ENCODE measurements at regions not wholly inside any gene's neighbourhood (a gene's known extent, or its start where the extent isn't known, plus 50 kb on each side); places are given as distances from the start of the nearest gene placed in this dataset.

- Histone ChIP-seq H2AFZ (no peak overlapping the region), H4K20me1 (ENCODE audit: insufficient read depth) (no peaks in the 10 kb centered on the region), H3K27me3 (ENCODE audit: insufficient read depth, low read depth) (no peaks in the 10 kb centered on the region), H3K27ac (no peak overlapping the region), H3K4me3 (no peak overlapping the region), H3K4me1 (replicated peaks; ENCODE audit: insufficient read depth) (peaks cover 18% of the 10 kb centered on the region), H3K36me3 (ENCODE audit: low read depth) (no peaks in the 10 kb centered on the region), H3K79me2 (ENCODE audit: low read depth) (no peaks in the 10 kb centered on the region), H3F3A (ENCODE audit: insufficient read depth, low read depth) (no peaks in the 10 kb centered on the region), H3K9me2 (ENCODE audit: insufficient read depth) (no peaks in the 10 kb centered on the region), H3K4me2 (no peak overlapping the region), H3K9me3 (ENCODE audit: insufficient read depth, low read depth) (no peaks in the 10 kb centered on the region)
- ChIA-PET CTCF (no interaction called here), POLR2A (ENCODE audit: unreplicated experiment) (no interaction called here)
- no TSS peak for BruUV-seq (replicated peaks)
- intact Hi-C loops (cut with micrococcal nuclease; ENCODE audit: unreplicated experiment), result no loop called here
- DNase-seq, result no peak
- no peak for TF ChIP-seq EZH2 (IDR thresholded peaks at IDR 0.05; ENCODE audit: low read depth)
- no peak for TF ChIP-seq CTCF (conservative IDR thresholded peaks at IDR 0.05)
These were observed 61.3 kb upstream of the ELL2 start for GRCh38 chr5:96022971-96023370.

DNA sequence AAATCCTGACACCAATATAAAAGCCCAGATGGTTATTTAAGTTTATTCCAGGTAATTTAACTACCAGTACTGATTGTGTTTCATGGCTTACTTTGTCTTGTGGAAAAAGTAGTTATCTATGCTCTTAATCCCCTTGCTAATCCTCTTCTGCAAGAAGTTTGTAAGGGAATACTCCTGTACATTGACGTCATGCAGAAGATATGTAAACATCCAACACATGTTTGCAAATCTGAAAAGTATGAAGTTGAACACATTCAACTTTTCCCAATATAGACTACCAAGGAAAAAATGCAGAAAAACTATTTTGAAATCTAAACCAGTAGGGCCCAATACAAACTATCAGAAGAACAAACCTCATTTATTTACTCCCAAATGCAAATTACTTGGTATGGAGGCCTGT is 56.3 kb upstream of the ELL2 start:
- no peak for DNase-seq
- Histone ChIP-seq H3K36me3 (ENCODE audit: low read depth) (no peaks in the 10 kb centered on the region), H3F3A (ENCODE audit: insufficient read depth, low read depth) (no peaks in the 10 kb centered on the region), H3K9me3 (ENCODE audit: insufficient read depth, low read depth) (no peaks in the 10 kb centered on the region), H2AFZ (no peak overlapping the region), H3K9me2 (ENCODE audit: insufficient read depth) (no peaks in the 10 kb centered on the region), H3K4me1 (replicated peaks; ENCODE audit: insufficient read depth) (no peaks in the 10 kb centered on the region), H4K20me1 (ENCODE audit: insufficient read depth) (no peaks in the 10 kb centered on the region), H3K4me2 (no peak overlapping the region), H3K79me2 (ENCODE audit: low read depth) (no peaks in the 10 kb centered on the region), H3K27ac (no peak overlapping the region), H3K27me3 (ENCODE audit: insufficient read depth, low read depth) (no peaks in the 10 kb centered on the region), H3K4me3 (no peak overlapping the region)
- ChIA-PET POLR2A (ENCODE audit: unreplicated experiment) (no interaction called here), CTCF (no interaction called here)
- no TSS peak for BruUV-seq (replicated peaks)
- intact Hi-C loops (cut with micrococcal nuclease; ENCODE audit: unreplicated experiment), result no loop called here
- no peak for TF ChIP-seq EZH2 (IDR thresholded peaks at IDR 0.05; ENCODE audit: low read depth)
- TF ChIP-seq CTCF (conservative IDR thresholded peaks at IDR 0.05), result no peak

DNA sequence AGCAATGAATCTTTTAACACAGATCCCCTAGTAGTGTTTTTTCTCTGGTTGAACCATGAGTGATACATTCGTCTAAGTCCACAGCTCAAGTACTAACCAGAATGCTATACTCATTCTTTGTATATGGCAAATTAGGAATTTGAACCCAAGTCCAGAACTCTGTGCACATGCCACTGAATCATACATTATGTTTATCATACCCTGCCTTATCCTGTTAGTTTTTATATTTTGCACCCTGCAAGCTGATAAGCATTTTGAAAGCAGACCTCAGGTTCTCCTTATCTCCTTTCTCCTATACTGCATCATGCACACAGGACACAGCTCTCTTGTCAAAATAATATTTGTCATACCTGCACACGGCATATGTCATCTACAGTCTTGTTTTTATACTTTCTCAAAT is 54.6 kb upstream of the ELL2 start:
- Histone ChIP-seq H2AFZ (no peak overlapping the region), H3K27ac (no peak overlapping the region), H3F3A (ENCODE audit: insufficient read depth, low read depth) (no peaks in the 10 kb centered on the region), H3K4me1 (replicated peaks; ENCODE audit: insufficient read depth) (no peaks in the 10 kb centered on the region), H3K36me3 (ENCODE audit: low read depth) (no peaks in the 10 kb centered on the region), H3K9me2 (ENCODE audit: insufficient read depth) (no peaks in the 10 kb centered on the region), H3K4me2 (no peak overlapping the region), H3K9me3 (ENCODE audit: insufficient read depth, low read depth) (no peaks in the 10 kb centered on the region; the same call in 1 of the 2 replicates), H3K4me3 (no peak overlapping the region), H4K20me1 (ENCODE audit: insufficient read depth) (no peaks in the 10 kb centered on the region), H3K79me2 (ENCODE audit: low read depth) (no peaks in the 10 kb centered on the region), H3K27me3 (ENCODE audit: insufficient read depth, low read depth) (no peaks in the 10 kb centered on the region)
- no TSS peak for BruUV-seq (replicated peaks)
- intact Hi-C loops (cut with micrococcal nuclease; ENCODE audit: unreplicated experiment), result no loop called here
- TF ChIP-seq CTCF (conservative IDR thresholded peaks at IDR 0.05), result no peak
- TF ChIP-seq EZH2 (IDR thresholded peaks at IDR 0.05; ENCODE audit: low read depth), result no peak
- POLR2A ChIA-PET (ENCODE audit: unreplicated experiment), result no interaction called here
- no peak for DNase-seq
- CTCF ChIA-PET, result no interaction called here
